ENCODE measurements at regions not wholly inside any gene's neighbourhood (a gene's known extent, or its start where the extent isn't known, plus 50 kb on each side); places are given as distances from the start of the nearest gene placed in this dataset.

- ATAC-seq = no peak
- TF ChIP-seq ZNF70 (CRISPR knock-in tag; IDR thresholded peaks at IDR 0.05) (no peak), TOX (CRISPR knock-in tag; IDR thresholded peaks at IDR 0.05; ENCODE audit: borderline replicate concordance) (no peak), CSDC2 (CRISPR knock-in tag; IDR thresholded peaks at IDR 0.05) (no peak), ZC3H10 (CRISPR knock-in tag; IDR thresholded peaks at IDR 0.05) (no peak), ARNTL (CRISPR knock-in tag; IDR thresholded peaks at IDR 0.05; ENCODE audit: borderline replicate concordance, low read depth) (no peak), ZNF565 (CRISPR knock-in tag; conservative IDR thresholded peaks at IDR 0.05; ENCODE audit: low read depth) (no peak), CSRNP3 (CRISPR knock-in tag; IDR thresholded peaks at IDR 0.05) (no peak), SNAI2 (CRISPR knock-in tag; IDR thresholded peaks at IDR 0.05) (no peak), ZFP30 (CRISPR knock-in tag; IDR thresholded peaks at IDR 0.05) (no peak), POU6F1 (CRISPR knock-in tag; IDR thresholded peaks at IDR 0.05; ENCODE audit: borderline replicate concordance, low read depth) (no peak), CREB5 (CRISPR knock-in tag; IDR thresholded peaks at IDR 0.05; ENCODE audit: low read depth) (no peak), TSHZ2 (CRISPR knock-in tag; IDR thresholded peaks at IDR 0.05) (no peak), ISL1 (CRISPR knock-in tag; IDR thresholded peaks at IDR 0.05) (no peak), TCF4 (CRISPR knock-in tag; IDR thresholded peaks at IDR 0.05; ENCODE audit: borderline replicate concordance) (no peak), PPARA (CRISPR knock-in tag; IDR thresholded peaks at IDR 0.05; ENCODE audit: borderline replicate concordance) (no peak), BACH2 (CRISPR knock-in tag; IDR thresholded peaks at IDR 0.05; ENCODE audit: borderline replicate concordance) (no peak), PATZ1 (CRISPR knock-in tag; IDR thresholded peaks at IDR 0.05; ENCODE audit: borderline replicate concordance) (no peak), ZNF8 (CRISPR knock-in tag; IDR thresholded peaks at IDR 0.05) (no peak)
These were observed 215.7 kb upstream of the SIX2 start for GRCh38 chr2:45224993-45225380.

- TF ChIP-seq ZC3H10 (CRISPR knock-in tag; IDR thresholded peaks at IDR 0.05) = no peak
- TF ChIP-seq ZNF565 (CRISPR knock-in tag; conservative IDR thresholded peaks at IDR 0.05; ENCODE audit: low read depth) = no peak
- TF ChIP-seq TSHZ2 (CRISPR knock-in tag; IDR thresholded peaks at IDR 0.05) = no peak
- TF ChIP-seq GLIS3 (CRISPR knock-in tag; IDR thresholded peaks at IDR 0.05) = no peak
- TF ChIP-seq ZNF70 (CRISPR knock-in tag; IDR thresholded peaks at IDR 0.05) = no peak
- no peak for TF ChIP-seq BACH2 (CRISPR knock-in tag; IDR thresholded peaks at IDR 0.05; ENCODE audit: borderline replicate concordance)
- no peak for TF ChIP-seq POU6F1 (CRISPR knock-in tag; IDR thresholded peaks at IDR 0.05; ENCODE audit: borderline replicate concordance, low read depth)
- no peak for TF ChIP-seq ZFP3 (CRISPR knock-in tag; IDR thresholded peaks at IDR 0.05)
- ATAC-seq = no peak
These were observed 215.2 kb upstream of the SIX2 start for GRCh38 chr2:45224321-45224992.
